ENCODE measurements at regions not wholly inside any gene's neighbourhood (a gene's known extent, or its start where the extent isn't known, plus 50 kb on each side); places are given as distances from the start of the nearest gene placed in this dataset.

DNA sequence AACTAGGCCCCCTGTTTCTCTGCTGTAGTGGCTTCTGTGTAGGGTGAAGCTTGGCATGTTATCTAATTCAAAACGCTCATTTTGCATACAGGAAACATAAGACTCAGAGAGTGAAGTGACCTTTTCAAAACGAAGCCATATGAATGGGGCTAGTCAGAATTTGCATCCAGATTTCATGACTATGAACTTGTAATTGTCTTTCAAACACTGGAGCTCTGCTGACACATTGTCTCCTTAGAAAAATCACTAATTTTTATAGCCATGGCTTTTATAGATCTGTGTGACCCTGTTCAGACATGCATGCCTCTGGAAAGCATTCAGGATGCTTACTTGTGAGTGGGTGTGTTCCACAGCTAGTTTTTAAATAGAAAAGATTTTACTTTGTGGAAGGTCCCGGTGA, 444.3 kb upstream of the GCFC2 start:
- ChIA-PET POLR2A (no interaction called here), CTCF (no interaction called here)
- DNase-seq (ENCODE audit: low spot score) = no peak
- H3K36me3 Mint-ChIP-seq = no peaks in the 10 kb centered on the region
- no peak overlapping the region for H3K27ac Mint-ChIP-seq
- H3K4me3 Mint-ChIP-seq = no peak overlapping the region
- no peaks in the 10 kb centered on the region for H3K9me3 Mint-ChIP-seq
- no peaks in the 10 kb centered on the region for H3K27me3 Mint-ChIP-seq (ENCODE audit: low read depth)
- TF ChIP-seq, protein P1, sequence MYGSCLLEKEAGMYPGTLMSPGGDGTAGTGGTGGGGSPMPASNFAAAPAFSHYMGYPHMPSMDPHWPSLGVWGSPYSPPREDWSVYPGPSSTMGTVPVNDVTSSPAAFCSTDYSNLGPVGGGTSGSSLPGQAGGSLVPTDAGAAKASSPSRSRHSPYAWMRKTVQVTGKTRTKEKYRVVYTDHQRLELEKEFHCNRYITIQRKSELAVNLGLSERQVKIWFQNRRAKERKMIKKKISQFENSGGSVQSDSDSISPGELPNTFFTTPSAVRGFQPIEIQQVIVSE (CRISPR knock-in tag; IDR thresholded peaks at IDR 0.05; ENCODE audit: borderline replicate concordance) = no peak
- TF ChIP-seq ZNF263 (CRISPR knock-in tag; IDR thresholded peaks at IDR 0.05; ENCODE audit: low read depth) (no peak), ZNF671 (CRISPR knock-in tag; IDR thresholded peaks at IDR 0.05) (no peak), ZNF416 (CRISPR knock-in tag; IDR thresholded peaks at IDR 0.05) (no peak), TEAD1 (CRISPR knock-in tag; IDR thresholded peaks at IDR 0.05) (no peak), ESRRA (CRISPR knock-in tag; IDR thresholded peaks at IDR 0.05; ENCODE audit: borderline replicate concordance) (no peak)
- TF ChIP-seq, protein P2, sequence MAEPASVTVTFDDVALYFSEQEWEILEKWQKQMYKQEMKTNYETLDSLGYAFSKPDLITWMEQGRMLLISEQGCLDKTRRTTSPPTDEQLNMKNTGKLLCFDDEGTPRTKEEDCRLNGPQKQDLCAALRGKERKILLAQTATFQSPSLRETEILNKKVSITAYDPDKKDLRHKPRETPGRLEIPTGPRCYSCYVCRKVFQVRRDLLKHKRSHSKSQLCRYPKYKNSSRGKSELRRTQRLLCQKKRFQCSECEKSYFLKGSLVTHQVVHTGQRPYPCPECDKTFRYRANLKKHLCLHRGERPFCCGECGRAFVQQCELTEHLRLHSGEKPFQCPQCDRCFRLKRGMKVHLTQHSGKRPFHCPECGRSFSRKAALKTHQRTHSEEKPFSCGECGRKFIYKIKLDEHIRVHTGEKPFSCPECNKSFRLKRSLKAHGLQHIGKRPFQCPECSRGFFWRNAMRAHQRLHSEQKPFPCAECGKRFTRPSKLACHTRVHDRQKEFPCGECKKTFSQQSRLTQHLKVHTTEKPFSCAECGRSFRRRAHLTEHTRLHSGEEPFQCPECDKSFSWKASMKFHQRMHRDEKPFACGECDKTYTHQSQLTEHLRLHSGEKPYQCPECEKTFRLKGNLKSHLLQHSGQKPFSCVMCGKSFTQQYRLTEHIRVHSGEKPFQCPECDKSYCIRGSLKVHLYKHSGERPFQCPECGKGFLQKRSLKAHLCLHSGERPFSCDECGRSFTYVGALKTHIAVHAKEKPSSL (CRISPR knock-in tag; conservative IDR thresholded peaks at IDR 0.05) = no peak
- TF ChIP-seq, protein P3, sequence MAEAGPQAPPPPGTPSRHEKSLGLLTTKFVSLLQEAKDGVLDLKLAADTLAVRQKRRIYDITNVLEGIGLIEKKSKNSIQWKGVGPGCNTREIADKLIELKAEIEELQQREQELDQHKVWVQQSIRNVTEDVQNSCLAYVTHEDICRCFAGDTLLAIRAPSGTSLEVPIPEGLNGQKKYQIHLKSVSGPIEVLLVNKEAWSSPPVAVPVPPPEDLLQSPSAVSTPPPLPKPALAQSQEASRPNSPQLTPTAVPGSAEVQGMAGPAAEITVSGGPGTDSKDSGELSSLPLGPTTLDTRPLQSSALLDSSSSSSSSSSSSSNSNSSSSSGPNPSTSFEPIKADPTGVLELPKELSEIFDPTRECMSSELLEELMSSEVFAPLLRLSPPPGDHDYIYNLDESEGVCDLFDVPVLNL (CRISPR knock-in tag; IDR thresholded peaks at IDR 0.05; ENCODE audit: borderline replicate concordance, low read depth) = no peak
- TF ChIP-seq, protein P4, sequence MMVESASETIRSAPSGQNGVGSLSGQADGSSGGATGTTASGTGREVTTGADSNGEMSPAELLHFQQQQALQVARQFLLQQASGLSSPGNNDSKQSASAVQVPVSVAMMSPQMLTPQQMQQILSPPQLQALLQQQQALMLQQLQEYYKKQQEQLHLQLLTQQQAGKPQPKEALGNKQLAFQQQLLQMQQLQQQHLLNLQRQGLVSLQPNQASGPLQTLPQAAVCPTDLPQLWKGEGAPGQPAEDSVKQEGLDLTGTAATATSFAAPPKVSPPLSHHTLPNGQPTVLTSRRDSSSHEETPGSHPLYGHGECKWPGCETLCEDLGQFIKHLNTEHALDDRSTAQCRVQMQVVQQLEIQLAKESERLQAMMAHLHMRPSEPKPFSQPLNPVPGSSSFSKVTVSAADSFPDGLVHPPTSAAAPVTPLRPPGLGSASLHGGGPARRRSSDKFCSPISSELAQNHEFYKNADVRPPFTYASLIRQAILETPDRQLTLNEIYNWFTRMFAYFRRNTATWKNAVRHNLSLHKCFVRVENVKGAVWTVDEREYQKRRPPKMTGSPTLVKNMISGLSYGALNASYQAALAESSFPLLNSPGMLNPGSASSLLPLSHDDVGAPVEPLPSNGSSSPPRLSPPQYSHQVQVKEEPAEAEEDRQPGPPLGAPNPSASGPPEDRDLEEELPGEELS (CRISPR knock-in tag; IDR thresholded peaks at IDR 0.05) = no peak
- H3K4me1 Mint-ChIP-seq = 0 out of 2 replicates have a peak, but pooled peaks cover 5% of the 10 kb centered on the region
- no peak for ATAC-seq

DNA sequence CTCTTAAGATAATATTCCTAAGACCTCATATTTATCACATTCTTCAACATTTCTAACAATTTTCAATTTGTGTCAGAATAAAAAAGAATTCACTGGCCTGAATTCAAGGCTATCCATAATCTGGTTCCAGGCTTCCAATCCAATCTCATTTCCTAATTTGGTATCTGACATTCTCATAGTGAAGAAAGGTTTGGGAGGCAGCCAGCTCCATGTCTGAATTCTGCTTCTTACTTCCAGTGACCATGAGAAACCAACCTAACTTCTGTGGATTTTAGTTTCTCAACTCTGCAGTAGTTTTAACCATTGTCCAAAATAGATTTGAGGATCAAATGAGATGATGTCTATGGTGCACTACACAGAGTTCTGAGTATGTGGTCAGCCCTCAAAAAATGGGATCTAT, 439.1 kb upstream of the GCFC2 start:
- ChIA-PET POLR2A (no interaction called here), CTCF (no interaction called here)
- Mint-ChIP-seq H3K4me3 (no peak overlapping the region), H3K36me3 (no peaks in the 10 kb centered on the region), H3K27me3 (ENCODE audit: low read depth) (no peaks in the 10 kb centered on the region), H3K27ac (no peak overlapping the region), H3K9me3 (peaks cover 18% of the 10 kb centered on the region), H3K4me1 (0 out of 2 replicates have a peak, but pooled peaks cover 2% of the 10 kb centered on the region)
- DNase-seq (ENCODE audit: low spot score) (no peak), ATAC-seq (no peak)
- no peak for TF ChIP-seq ETV6 (CRISPR knock-in tag; IDR thresholded peaks at IDR 0.05)
- no peak for TF ChIP-seq SMAD3 (CRISPR knock-in tag; IDR thresholded peaks at IDR 0.05; ENCODE audit: borderline replicate concordance)
- TF ChIP-seq GTF2I (CRISPR knock-in tag; conservative IDR thresholded peaks at IDR 0.05) = no peak
- TF ChIP-seq IRF2 (CRISPR knock-in tag; IDR thresholded peaks at IDR 0.05; ENCODE audit: borderline replicate concordance, low read depth) = no peak
- TF ChIP-seq EMX1 (CRISPR knock-in tag; IDR thresholded peaks at IDR 0.05) = no peak
- TF ChIP-seq, protein P5, sequence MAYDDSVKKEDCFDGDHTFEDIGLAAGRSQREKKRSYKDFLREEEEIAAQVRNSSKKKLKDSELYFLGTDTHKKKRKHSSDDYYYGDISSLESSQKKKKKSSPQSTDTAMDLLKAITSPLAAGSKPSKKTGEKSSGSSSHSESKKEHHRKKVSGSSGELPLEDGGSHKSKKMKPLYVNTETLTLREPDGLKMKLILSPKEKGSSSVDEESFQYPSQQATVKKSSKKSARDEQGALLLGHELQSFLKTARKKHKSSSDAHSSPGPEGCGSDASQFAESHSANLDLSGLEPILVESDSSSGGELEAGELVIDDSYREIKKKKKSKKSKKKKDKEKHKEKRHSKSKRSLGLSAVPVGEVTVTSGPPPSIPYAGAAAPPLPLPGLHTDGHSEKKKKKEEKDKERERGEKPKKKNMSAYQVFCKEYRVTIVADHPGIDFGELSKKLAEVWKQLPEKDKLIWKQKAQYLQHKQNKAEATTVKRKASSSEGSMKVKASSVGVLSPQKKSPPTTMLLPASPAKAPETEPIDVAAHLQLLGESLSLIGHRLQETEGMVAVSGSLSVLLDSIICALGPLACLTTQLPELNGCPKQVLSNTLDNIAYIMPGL (CRISPR knock-in tag; IDR thresholded peaks at IDR 0.05) = no peak
- TF ChIP-seq, protein P6, sequence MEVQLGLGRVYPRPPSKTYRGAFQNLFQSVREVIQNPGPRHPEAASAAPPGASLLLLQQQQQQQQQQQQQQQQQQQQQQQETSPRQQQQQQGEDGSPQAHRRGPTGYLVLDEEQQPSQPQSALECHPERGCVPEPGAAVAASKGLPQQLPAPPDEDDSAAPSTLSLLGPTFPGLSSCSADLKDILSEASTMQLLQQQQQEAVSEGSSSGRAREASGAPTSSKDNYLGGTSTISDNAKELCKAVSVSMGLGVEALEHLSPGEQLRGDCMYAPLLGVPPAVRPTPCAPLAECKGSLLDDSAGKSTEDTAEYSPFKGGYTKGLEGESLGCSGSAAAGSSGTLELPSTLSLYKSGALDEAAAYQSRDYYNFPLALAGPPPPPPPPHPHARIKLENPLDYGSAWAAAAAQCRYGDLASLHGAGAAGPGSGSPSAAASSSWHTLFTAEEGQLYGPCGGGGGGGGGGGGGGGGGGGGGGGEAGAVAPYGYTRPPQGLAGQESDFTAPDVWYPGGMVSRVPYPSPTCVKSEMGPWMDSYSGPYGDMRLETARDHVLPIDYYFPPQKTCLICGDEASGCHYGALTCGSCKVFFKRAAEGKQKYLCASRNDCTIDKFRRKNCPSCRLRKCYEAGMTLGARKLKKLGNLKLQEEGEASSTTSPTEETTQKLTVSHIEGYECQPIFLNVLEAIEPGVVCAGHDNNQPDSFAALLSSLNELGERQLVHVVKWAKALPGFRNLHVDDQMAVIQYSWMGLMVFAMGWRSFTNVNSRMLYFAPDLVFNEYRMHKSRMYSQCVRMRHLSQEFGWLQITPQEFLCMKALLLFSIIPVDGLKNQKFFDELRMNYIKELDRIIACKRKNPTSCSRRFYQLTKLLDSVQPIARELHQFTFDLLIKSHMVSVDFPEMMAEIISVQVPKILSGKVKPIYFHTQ (CRISPR knock-in tag; IDR thresholded peaks at IDR 0.05) = no peak
- no peak for TF ChIP-seq FOXJ3 (CRISPR knock-in tag; IDR thresholded peaks at IDR 0.05; ENCODE audit: borderline replicate concordance)
- TF ChIP-seq, protein P7, sequence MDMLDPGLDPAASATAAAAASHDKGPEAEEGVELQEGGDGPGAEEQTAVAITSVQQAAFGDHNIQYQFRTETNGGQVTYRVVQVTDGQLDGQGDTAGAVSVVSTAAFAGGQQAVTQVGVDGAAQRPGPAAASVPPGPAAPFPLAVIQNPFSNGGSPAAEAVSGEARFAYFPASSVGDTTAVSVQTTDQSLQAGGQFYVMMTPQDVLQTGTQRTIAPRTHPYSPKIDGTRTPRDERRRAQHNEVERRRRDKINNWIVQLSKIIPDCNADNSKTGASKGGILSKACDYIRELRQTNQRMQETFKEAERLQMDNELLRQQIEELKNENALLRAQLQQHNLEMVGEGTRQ (CRISPR knock-in tag; IDR thresholded peaks at IDR 0.05) = no peak
- no peak for TF ChIP-seq MXD4 (CRISPR knock-in tag; IDR thresholded peaks at IDR 0.05; ENCODE audit: borderline replicate concordance)
- TF ChIP-seq ZNF423 (CRISPR knock-in tag; IDR thresholded peaks at IDR 0.05) = no peak
- TF ChIP-seq ZNF263 (CRISPR knock-in tag; IDR thresholded peaks at IDR 0.05; ENCODE audit: low read depth) = no peak
- TF ChIP-seq, protein P8, sequence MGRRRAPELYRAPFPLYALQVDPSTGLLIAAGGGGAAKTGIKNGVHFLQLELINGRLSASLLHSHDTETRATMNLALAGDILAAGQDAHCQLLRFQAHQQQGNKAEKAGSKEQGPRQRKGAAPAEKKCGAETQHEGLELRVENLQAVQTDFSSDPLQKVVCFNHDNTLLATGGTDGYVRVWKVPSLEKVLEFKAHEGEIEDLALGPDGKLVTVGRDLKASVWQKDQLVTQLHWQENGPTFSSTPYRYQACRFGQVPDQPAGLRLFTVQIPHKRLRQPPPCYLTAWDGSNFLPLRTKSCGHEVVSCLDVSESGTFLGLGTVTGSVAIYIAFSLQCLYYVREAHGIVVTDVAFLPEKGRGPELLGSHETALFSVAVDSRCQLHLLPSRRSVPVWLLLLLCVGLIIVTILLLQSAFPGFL (CRISPR knock-in tag; IDR thresholded peaks at IDR 0.05; ENCODE audit: borderline replicate concordance) = no peak
- no peak for TF ChIP-seq NR1H2 (CRISPR knock-in tag; IDR thresholded peaks at IDR 0.05)
